Fibroblast of skin of scalp (primary cell): ENCODE measurements at regions not wholly inside any gene's neighbourhood (a gene's known extent, or its start where the extent isn't known, plus 50 kb on each side); places are given as distances from the start of the nearest gene placed in this dataset.
A peak's percentile ranks its signal among the peaks of the same experiment; 100 is the strongest.

ENCODE experiments used
- DNase-seq: peaks from one replicate; pipeline ENCODE4 v3.0.0-alpha.2; 2013

DNA sequence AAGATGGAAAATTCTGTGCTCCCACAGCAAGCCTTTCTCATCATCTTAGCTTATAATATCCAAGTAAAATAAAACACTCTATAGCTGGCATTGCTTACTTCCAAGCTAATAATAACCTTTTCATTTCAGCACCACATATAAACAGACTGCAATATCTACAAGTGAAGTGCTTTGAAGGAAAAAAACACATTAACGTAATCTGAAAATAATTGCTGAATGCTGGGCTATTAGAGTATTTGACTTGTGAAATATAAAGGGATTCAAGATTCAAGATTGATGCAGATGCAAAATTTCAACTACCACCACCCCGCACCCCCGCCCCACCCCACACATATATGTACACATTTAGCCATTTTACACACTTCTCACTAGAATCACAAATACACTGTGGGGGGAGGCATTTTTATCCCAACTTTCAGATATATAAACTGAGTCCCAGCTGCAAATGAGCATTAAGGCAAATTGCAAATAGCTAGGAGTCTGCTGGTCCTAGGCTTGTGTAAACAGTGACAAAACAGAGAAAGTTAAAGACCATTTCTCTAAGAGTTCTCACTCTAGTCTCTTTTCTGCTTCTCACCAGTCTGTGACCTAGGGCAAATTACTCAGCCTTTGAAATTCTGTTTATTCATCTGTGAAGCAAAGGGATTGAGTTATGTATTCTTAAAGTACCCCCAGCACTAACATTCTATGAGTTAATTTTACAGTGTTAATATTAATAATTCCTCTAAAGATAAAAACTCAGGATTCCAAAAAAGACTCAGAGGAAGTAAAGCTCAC, 489.4 kb downstream of the PRELID2 start:
- no peak for DNase-seq

GRCh38 chr5:145341842-145342241, 493.3 kb downstream of the PRELID2 start:
- DNase-seq, result no peak

DNA sequence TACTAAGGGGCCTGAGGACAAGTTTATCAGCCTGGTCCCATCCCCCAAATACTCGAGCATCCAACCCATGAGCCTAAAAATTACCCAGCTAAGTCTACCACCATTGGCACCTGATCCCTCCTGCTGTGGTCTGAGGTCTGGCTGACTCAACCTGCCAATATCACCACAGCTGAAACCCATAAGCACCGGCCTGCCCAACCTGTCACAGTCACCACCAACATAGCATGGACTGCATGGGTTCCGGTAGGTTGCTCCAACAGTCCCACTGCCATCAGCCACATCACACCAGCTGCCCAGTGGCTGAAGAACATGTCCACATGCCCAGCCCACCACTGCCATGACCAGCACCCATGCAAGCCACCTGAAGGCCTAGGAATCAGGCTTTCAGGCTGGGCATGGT, 495.0 kb downstream of the PRELID2 start:
- DNase-seq, result no peak

DNA sequence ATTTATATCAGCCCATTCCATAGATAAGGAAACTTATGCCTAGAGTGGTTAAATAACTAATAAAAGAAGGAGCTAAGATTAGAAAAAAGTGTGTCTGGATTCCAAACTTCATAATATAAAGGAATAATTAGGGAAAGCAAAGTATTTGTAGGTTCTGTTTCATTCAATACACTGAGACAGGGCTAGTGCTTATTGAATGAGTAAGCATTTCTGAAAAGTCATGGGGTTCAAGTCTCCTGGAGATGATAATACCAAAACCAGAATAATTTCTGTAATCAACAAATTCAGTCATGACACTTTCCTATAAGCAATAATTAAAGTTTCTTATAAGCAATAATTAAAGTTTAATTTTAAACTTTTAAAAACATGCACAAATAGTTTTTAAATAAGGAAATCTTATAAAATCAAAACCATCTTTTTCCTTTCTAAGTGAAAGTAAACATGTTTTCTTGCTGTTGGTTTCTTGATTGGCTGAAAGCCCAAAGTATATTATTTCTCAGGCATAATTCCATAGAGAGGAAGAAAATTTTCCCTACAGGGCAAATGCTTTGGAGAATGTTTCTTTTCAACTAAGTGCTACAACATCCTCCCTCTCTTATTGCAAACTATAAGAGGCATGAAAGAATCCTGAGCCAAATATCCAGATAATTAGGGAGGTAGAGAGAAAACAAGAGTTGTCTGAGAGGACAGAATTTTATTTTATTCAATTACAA, 510.2 kb downstream of the PRELID2 start:
- DNase-seq, result peak; percentile 6

GRCh38 chr5:145324101-145324500, 511.0 kb downstream of the PRELID2 start:
- DNase-seq, result peak; percentile 2

GRCh38 chr5:145316282-145316681, 518.9 kb downstream of the PRELID2 start:
- no peak for DNase-seq

- DNase-seq, result no peak
Measured at GRCh38 chr5:145307866-145308382, 527.2 kb downstream of the PRELID2 start.

GRCh38 chr5:145295236-145295835, 539.8 kb downstream of the PRELID2 start:
- DNase-seq, result no peak

GRCh38 chr5:145294331-145294730, 540.8 kb downstream of the PRELID2 start:
- DNase-seq, result no peak

- no peak for DNase-seq
Measured at GRCh38 chr5:145293716-145294115, 541.4 kb downstream of the PRELID2 start.

GRCh38 chr5:145292278-145292677, 542.9 kb downstream of the PRELID2 start:
- DNase-seq, result no peak

DNA sequence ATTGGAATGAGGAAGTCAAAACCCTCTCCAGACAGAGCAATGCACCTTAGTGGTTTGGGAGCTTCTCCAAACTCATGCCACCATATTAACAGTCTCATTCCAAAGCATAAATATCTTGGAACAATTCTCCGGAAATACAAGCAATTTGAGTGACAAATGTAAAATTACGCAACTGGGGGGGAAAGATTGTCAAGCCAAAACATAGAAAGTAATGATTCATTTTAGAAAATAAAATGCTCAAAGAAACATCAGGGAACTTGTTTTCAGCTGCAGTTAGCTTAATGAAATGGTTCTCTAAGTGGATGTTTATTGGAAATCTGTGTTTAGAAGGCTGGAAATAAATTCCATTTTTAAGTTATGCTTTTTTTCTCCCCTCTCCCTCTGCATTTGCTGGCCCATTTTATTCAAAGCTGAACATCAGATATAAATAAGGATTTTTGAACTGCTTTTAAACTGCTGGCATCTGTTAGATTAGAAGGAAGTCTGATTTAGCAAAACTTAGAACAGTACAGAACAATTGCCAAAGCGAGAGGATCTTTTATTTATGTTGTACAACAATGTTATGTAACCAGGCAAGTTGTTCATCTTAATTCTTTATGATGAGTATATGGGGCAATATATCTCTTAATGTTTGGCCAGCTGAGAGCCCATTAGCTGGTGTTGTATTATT, 551.9 kb downstream of the PRELID2 start:
- DNase-seq, result no peak

DNA sequence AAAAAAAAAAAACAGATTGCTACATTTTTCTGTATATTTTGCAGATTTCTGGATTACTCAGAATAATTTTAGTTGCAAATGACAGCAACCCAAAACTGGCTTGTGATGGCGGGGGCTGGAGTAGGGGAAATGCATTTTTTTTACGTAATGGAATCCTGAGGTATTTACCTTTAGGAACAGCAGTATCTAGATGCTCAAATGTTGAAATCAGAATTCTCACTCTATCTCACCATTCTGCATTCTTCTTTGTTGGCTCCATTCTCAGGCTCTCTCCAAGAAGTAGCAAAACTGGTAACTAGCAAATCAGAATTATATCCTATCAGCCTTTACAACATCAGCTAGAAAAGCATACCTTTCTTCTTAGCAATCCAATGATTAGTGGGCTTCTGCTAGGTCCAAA, 554.3 kb downstream of the PRELID2 start:
- no peak for DNase-seq

- DNase-seq, result no peak
Measured at GRCh38 chr5:145280214-145280613, 554.9 kb downstream of the PRELID2 start.

GRCh38 chr5:145260670-145261069, 574.5 kb downstream of the PRELID2 start:
- DNase-seq, result no peak

- DNase-seq, result no peak
Measured at GRCh38 chr5:145247745-145248040, 587.4 kb downstream of the PRELID2 start.

- peak; percentile 40 for DNase-seq
Measured at GRCh38 chr5:145246961-145247744, 588.0 kb downstream of the PRELID2 start.

- no peak for DNase-seq
Measured at GRCh38 chr5:145246379-145246778, 588.8 kb downstream of the PRELID2 start.

DNA sequence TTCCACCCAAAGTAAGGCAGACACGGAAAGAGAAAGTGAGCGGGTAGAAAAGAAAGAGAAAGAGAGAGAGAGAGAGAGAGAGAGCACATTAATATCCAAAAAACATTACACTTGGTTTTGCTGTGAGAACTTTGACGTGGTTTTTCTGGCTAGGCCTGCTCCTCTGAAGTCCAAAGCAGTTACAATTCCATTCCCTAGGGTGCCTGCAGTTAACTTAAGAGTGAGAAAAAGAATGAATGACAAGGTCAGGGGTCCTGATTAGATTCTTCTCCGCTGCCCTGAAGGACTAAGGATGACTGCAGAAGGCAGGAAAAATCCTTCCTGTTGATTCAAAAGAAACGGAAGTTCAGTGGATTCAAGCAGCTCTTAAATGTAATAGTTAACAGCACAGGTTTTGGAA, 589.8 kb downstream of the PRELID2 start:
- peak; percentile 46 for DNase-seq

- DNase-seq, result peak; percentile 62
Measured at GRCh38 chr5:145244788-145245187, 590.4 kb downstream of the PRELID2 start.

GRCh38 chr5:145244251-145244650, 590.9 kb downstream of the PRELID2 start:
- DNase-seq, result no peak

- DNase-seq, result no peak
Measured at GRCh38 chr5:145243016-145243415, 592.1 kb downstream of the PRELID2 start.
